HEK293 (cell line): ENCODE measurements at regions not wholly inside any gene's neighbourhood (a gene's known extent, or its start where the extent isn't known, plus 50 kb on each side); places are given as distances from the start of the nearest gene placed in this dataset.

ENCODE experiments used
- CTCF ChIA-PET: fragments of 350-600 bp; formaldehyde crosslinking; extraction: SDS; loops from one replicate; lab custom pipeline; 2021; ENCODE audit warnings: antibody characterized with exemption; lab: Yijun Ruan, JAX
- POLR2A ChIA-PET: fragments of 300-600 bp; formaldehyde crosslinking; extraction: SDS; loops from one replicate; lab custom pipeline; 2020; ENCODE audit warnings: antibody characterized with exemption, inconsistent platforms; lab: Yijun Ruan, JAX
- H3K27ac ChIP-seq: fragments of 200-500 bp; sonication (Bioruptor generic); 2 replicates; pipeline ENCODE4 v1.5.1; 2014; ENCODE audit warnings: low read depth, low read length, control low read depth, inconsistent platforms; ENCODE audit errors: extremely low read depth
- H3K36me3 ChIP-seq, 2 experiments: fragments of 200-500 bp in 1 of 2; sonication (Bioruptor generic) in 1 of 2; 1 replicate in 1 of 2; 2 replicates in 1 of 2; pipeline ENCODE4 v1.5.1; 2014 to 2017; ENCODE audit warnings: inconsistent platforms in 2 of 2, low read length in 2 of 2; ENCODE audit not compliant: control insufficient read depth in 2 of 2, insufficient read depth in 1 of 2
- H3K4me1 ChIP-seq: fragments of 200-500 bp; sonication (Bioruptor generic); 2 replicates; pipeline ENCODE4 v1.5.1; 2014; ENCODE audit warnings: mild to moderate bottlenecking, low read length, inconsistent platforms; ENCODE audit not compliant: control insufficient read depth, insufficient read depth
- H3K4me3 ChIP-seq: 2 replicates; pipeline ENCODE4 v1.5.1; 2011; ENCODE audit warnings: low read depth, mild to moderate bottlenecking, control low read depth, low read length, moderate library complexity
- H3K9me3 ChIP-seq: fragments of 200-500 bp; sonication (Bioruptor generic); 2 replicates; pipeline ENCODE4 v1.5.1; 2014; ENCODE audit warnings: low read depth, low read length, inconsistent platforms; ENCODE audit not compliant: control insufficient read depth, insufficient read depth
- TRIM28 ChIP-seq: IDR thresholded peaks from 2 replicates; pipeline ENCODE4 v1.6.1; 2011; ENCODE audit warnings: low read length, control low read depth, borderline replicate concordance
- ZBTB1 ChIP-seq: fragments of 450-650 bp; formaldehyde crosslinking; IDR thresholded peaks from 2 replicates; pipeline ENCODE4 v1.5.1; 2016; ENCODE audit warnings: missing biosample characterization, missing genetic modification characterization
- ZNF114 ChIP-seq: fragments of 450-650 bp; formaldehyde crosslinking; IDR thresholded peaks from 2 replicates; pipeline ENCODE4 v1.5.0; 2017; ENCODE audit warnings: missing biosample characterization, missing genetic modification characterization
- ZNF23 ChIP-seq: fragments of 450-650 bp; formaldehyde crosslinking; IDR thresholded peaks from 2 replicates; pipeline ENCODE4 v1.5.1; 2016; ENCODE audit warnings: missing biosample characterization, missing genetic modification characterization, borderline replicate concordance
- ZNF24 ChIP-seq: fragments of 450-650 bp; formaldehyde crosslinking; IDR thresholded peaks from 2 replicates; pipeline ENCODE4 v1.5.1; 2016; ENCODE audit warnings: missing biosample characterization, missing genetic modification characterization
- ZNF274 ChIP-seq, 2 experiments: fragments of 200-500 bp in 1 of 2; fragments of 450-650 bp in 1 of 2; sonication (Bioruptor generic) in 1 of 2; formaldehyde crosslinking in 1 of 2; IDR thresholded peaks; 2 replicates each; pipeline versions ENCODE4 v1.5.1 to v1.6.1; 2014 to 2016; ENCODE audit warnings: borderline replicate concordance in 1 of 2, inconsistent platforms in 1 of 2, low read length in 1 of 2, missing biosample characterization in 1 of 2, missing genetic modification characterization in 1 of 2
- ZNF366 ChIP-seq: fragments of 450-650 bp; formaldehyde crosslinking; conservative IDR thresholded peaks from 2 replicates; pipeline ENCODE4 v1.5.1; 2016; ENCODE audit warnings: missing biosample characterization, missing genetic modification characterization
- ZNF433 ChIP-seq: fragments of 450-650 bp; formaldehyde crosslinking; IDR thresholded peaks from 2 replicates; pipeline ENCODE4 v1.5.1; 2016; ENCODE audit warnings: missing biosample characterization, missing genetic modification characterization, low read depth
- ZNF48 ChIP-seq: fragments of 450-650 bp; formaldehyde crosslinking; IDR thresholded peaks from 2 replicates; pipeline ENCODE4 v1.5.1; 2016; ENCODE audit warnings: missing biosample characterization, missing genetic modification characterization
- ZNF658 ChIP-seq: fragments of 450-650 bp; formaldehyde crosslinking; IDR thresholded peaks from 2 replicates; pipeline ENCODE4; 2016; ENCODE audit warnings: missing biosample characterization, missing genetic modification characterization
- TF ChIP-seq, protein P1 (sequence below): fragments of 450-650 bp; formaldehyde crosslinking; IDR thresholded peaks from 2 replicates; pipeline ENCODE4 v1.5.1; 2017; ENCODE audit warnings: missing biosample characterization, missing genetic modification characterization
- TF ChIP-seq, protein P2 (sequence below): fragments of 450-650 bp; formaldehyde crosslinking; IDR thresholded peaks from 2 replicates; pipeline ENCODE4 v1.5.0; 2017; ENCODE audit warnings: missing biosample characterization, missing genetic modification characterization, borderline replicate concordance
- TF ChIP-seq, protein P3 (sequence below): fragments of 450-650 bp; formaldehyde crosslinking; IDR thresholded peaks from 2 replicates; pipeline ENCODE4 v1.5.1; 2016; ENCODE audit warnings: missing biosample characterization, missing genetic modification characterization
- TF ChIP-seq, protein P4 (sequence below): fragments of 450-650 bp; formaldehyde crosslinking; IDR thresholded peaks from 2 replicates; pipeline ENCODE4 v1.5.1; 2016; ENCODE audit warnings: missing biosample characterization, missing genetic modification characterization
- TF ChIP-seq, protein P5 (sequence below): fragments of 450-650 bp; formaldehyde crosslinking; IDR thresholded peaks from 2 replicates; pipeline ENCODE4 v1.5.1; 2017; ENCODE audit warnings: missing biosample characterization, missing genetic modification characterization
- TF ChIP-seq, protein P6 (sequence below): fragments of 450-650 bp; formaldehyde crosslinking; conservative IDR thresholded peaks from 2 replicates; pipeline ENCODE4 v1.5.1; 2016; ENCODE audit warnings: low read depth, missing biosample characterization, missing genetic modification characterization
- TF ChIP-seq, protein P7 (sequence below): fragments of 450-650 bp; formaldehyde crosslinking; IDR thresholded peaks from 2 replicates; pipeline ENCODE4 v1.5.1; 2016; ENCODE audit warnings: missing biosample characterization, missing genetic modification characterization

DNA sequence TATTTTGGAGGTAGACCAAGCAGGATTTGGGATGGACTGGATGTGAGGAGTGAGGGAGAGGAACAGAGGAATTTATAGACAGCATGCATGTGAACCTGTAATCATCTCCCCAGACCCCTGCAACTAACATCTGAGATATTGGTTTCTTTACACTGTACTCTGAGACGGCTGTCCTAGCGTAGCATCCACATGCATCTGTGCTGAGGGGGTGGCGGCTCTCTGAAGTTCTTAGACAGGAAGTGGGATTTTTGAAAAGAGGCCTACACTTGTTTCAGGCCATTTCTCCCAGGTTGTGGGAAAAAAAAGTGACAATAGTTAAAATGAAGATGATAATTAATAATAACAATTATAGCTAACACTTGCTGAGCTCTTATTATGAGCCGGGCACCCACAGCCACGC lies 150.2 kb upstream of the GATA6 start (continued):
- TF ChIP-seq ZNF23 (tag by site-specific recombination): no peak
- TF ChIP-seq, protein P1, sequence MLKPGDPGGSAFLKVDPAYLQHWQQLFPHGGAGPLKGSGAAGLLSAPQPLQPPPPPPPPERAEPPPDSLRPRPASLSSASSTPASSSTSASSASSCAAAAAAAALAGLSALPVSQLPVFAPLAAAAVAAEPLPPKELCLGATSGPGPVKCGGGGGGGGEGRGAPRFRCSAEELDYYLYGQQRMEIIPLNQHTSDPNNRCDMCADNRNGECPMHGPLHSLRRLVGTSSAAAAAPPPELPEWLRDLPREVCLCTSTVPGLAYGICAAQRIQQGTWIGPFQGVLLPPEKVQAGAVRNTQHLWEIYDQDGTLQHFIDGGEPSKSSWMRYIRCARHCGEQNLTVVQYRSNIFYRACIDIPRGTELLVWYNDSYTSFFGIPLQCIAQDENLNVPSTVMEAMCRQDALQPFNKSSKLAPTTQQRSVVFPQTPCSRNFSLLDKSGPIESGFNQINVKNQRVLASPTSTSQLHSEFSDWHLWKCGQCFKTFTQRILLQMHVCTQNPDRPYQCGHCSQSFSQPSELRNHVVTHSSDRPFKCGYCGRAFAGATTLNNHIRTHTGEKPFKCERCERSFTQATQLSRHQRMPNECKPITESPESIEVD (tag by site-specific recombination): no peak

DNA sequence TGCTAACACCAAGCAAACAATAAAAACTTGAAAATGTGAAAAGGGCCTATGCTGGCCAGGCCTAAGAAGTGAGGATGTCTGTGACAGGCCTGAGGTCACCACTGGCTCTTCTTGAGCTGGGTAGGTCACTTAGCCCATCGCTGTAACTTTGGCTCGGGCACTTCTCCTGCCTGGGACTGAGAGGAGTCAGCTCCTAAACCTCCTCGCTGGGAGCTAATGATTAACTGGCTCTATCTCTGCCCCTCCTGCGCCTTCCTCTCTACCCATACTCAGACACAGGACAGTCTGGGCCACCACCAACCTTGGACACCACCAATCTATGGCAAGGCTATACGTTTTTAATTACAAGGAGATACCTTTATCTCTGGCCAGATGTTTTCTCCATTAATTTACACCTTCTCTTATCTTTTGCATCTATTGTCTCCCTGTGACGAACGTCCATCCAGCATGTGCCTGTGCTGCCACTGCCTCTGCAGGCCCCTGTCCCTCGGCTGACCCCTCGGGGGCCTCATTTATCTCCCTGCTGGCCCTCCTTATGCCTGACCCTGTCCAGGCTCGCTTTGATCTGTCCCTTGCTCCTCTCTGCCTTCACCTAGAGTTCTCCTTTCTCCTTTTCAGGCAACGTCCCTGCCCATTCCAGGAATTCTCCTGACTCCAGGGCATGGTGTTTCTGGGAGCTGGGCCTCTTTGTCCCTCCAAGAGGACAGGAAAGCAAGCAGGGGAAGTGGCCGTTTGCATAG lies 149.1 kb upstream of the GATA6 start:
- POLR2A ChIA-PET: no interaction called here
- Histone ChIP-seq H3K36me3 (no peaks in the 10 kb centered on the region), H3K4me1 (no peaks in the 10 kb centered on the region), H3K27ac (no peak overlapping the region)
- TF ChIP-seq TRIM28 (no peak), ZBTB1 (no peak), ZNF658 (tag by site-specific recombination) (no peak), ZNF114 (tag by site-specific recombination) (no peak), ZNF274 (IDR thresholded peaks at IDR 0.05; ENCODE audit: low read length) (no peak), ZNF274 (tag by site-specific recombination; IDR thresholded peaks at IDR 0.05; ENCODE audit: borderline replicate concordance) (no peak), ZNF366 (tag by site-specific recombination) (no peak), ZNF24 (tag by site-specific recombination) (no peak), ZNF433 (tag by site-specific recombination) (no peak), ZNF48 (tag by site-specific recombination) (no peak)
- TF ChIP-seq, protein P2, sequence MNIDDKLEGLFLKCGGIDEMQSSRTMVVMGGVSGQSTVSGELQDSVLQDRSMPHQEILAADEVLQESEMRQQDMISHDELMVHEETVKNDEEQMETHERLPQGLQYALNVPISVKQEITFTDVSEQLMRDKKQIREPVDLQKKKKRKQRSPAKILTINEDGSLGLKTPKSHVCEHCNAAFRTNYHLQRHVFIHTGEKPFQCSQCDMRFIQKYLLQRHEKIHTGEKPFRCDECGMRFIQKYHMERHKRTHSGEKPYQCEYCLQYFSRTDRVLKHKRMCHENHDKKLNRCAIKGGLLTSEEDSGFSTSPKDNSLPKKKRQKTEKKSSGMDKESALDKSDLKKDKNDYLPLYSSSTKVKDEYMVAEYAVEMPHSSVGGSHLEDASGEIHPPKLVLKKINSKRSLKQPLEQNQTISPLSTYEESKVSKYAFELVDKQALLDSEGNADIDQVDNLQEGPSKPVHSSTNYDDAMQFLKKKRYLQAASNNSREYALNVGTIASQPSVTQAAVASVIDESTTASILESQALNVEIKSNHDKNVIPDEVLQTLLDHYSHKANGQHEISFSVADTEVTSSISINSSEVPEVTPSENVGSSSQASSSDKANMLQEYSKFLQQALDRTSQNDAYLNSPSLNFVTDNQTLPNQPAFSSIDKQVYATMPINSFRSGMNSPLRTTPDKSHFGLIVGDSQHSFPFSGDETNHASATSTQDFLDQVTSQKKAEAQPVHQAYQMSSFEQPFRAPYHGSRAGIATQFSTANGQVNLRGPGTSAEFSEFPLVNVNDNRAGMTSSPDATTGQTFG (tag by site-specific recombination): no peak
- TF ChIP-seq, protein P3, sequence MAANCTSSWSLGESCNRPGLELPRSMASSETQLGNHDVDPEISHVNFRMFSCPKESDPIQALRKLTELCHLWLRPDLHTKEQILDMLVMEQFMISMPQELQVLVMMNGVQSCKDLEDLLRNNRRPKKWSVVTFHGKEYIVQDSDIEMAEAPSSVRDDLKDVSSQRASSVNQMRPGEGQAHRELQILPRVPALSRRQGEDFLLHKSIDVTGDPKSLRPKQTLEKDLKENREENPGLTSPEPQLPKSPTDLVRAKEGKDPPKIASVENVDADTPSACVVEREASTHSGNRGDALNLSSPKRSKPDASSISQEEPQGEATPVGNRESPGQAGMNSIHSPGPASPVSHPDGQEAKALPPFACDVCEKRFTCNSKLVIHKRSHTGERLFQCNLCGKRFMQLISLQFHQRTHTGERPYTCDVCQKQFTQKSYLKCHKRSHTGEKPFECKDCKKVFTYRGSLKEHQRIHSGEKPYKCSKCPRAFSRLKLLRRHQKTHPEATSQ: no peak
- TF ChIP-seq, protein P4, sequence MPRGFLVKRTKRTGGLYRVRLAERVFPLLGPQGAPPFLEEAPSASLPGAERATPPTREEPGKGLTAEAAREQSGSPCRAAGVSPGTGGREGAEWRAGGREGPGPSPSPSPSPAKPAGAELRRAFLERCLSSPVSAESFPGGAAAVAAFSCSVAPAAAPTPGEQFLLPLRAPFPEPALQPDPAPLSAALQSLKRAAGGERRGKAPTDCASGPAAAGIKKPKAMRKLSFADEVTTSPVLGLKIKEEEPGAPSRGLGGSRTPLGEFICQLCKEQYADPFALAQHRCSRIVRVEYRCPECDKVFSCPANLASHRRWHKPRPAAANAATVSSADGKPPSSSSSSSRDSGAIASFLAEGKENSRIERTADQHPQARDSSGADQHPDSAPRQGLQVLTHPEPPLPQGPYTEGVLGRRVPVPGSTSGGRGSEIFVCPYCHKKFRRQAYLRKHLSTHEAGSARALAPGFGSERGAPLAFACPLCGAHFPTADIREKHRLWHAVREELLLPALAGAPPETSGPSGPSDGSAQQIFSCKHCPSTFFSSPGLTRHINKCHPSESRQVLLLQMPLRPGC (tag by site-specific recombination): no peak
- TF ChIP-seq, protein P5, sequence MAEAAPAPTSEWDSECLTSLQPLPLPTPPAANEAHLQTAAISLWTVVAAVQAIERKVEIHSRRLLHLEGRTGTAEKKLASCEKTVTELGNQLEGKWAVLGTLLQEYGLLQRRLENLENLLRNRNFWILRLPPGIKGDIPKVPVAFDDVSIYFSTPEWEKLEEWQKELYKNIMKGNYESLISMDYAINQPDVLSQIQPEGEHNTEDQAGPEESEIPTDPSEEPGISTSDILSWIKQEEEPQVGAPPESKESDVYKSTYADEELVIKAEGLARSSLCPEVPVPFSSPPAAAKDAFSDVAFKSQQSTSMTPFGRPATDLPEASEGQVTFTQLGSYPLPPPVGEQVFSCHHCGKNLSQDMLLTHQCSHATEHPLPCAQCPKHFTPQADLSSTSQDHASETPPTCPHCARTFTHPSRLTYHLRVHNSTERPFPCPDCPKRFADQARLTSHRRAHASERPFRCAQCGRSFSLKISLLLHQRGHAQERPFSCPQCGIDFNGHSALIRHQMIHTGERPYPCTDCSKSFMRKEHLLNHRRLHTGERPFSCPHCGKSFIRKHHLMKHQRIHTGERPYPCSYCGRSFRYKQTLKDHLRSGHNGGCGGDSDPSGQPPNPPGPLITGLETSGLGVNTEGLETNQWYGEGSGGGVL (tag by site-specific recombination): no peak
- TF ChIP-seq, protein P6, sequence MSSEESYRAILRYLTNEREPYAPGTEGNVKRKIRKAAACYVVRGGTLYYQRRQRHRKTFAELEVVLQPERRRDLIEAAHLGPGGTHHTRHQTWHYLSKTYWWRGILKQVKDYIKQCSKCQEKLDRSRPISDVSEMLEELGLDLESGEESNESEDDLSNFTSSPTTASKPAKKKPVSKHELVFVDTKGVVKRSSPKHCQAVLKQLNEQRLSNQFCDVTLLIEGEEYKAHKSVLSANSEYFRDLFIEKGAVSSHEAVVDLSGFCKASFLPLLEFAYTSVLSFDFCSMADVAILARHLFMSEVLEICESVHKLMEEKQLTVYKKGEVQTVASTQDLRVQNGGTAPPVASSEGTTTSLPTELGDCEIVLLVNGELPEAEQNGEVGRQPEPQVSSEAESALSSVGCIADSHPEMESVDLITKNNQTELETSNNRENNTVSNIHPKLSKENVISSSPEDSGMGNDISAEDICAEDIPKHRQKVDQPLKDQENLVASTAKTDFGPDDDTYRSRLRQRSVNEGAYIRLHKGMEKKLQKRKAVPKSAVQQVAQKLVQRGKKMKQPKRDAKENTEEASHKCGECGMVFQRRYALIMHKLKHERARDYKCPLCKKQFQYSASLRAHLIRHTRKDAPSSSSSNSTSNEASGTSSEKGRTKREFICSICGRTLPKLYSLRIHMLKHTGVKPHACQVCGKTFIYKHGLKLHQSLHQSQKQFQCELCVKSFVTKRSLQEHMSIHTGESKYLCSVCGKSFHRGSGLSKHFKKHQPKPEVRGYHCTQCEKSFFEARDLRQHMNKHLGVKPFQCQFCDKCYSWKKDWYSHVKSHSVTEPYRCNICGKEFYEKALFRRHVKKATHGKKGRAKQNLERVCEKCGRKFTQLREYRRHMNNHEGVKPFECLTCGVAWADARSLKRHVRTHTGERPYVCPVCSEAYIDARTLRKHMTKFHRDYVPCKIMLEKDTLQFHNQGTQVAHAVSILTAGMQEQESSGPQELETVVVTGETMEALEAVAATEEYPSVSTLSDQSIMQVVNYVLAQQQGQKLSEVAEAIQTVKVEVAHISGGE (tag by site-specific recombination): no peak
- TF ChIP-seq, protein P7, sequence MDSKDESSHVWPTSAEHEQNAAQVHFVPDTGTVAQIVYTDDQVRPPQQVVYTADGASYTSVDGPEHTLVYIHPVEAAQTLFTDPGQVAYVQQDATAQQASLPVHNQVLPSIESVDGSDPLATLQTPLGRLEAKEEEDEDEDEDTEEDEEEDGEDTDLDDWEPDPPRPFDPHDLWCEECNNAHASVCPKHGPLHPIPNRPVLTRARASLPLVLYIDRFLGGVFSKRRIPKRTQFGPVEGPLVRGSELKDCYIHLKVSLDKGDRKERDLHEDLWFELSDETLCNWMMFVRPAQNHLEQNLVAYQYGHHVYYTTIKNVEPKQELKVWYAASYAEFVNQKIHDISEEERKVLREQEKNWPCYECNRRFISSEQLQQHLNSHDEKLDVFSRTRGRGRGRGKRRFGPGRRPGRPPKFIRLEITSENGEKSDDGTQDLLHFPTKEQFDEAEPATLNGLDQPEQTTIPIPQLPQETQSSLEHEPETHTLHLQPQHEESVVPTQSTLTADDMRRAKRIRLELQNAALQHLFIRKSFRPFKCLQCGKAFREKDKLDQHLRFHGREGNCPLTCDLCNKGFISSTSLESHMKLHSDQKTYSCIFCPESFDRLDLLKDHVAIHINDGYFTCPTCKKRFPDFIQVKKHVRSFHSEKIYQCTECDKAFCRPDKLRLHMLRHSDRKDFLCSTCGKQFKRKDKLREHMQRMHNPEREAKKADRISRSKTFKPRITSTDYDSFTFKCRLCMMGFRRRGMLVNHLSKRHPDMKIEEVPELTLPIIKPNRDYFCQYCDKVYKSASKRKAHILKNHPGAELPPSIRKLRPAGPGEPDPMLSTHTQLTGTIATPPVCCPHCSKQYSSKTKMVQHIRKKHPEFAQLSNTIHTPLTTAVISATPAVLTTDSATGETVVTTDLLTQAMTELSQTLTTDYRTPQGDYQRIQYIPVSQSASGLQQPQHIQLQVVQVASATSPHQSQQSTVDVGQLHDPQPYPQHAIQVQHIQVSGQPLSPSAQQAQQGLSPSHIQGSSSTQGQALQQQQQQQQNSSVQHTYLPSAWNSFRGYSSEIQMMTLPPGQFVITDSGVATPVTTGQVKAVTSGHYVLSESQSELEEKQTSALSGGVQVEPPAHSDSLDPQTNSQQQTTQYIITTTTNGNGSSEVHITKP: no peak
- TF ChIP-seq, all 188 proteins: peak for 0
- CTCF ChIA-PET: interaction anchor here (1.8 kb wide), 1 partner anchor 23 kb away, joined by 10 read pairs; no protein-coding TSS in a partner anchor
- H3K9me3 ChIP-seq: no peaks in the 10 kb centered on the region
- no peak overlapping the region for H3K4me3 ChIP-seq
